Tibial artery (tissue), 4 donors: ENCODE measurements at regions not wholly inside any gene's neighbourhood (a gene's known extent, or its start where the extent isn't known, plus 50 kb on each side); places are given as distances from the start of the nearest gene placed in this dataset.
A peak's percentile ranks its signal among the peaks of the same experiment; 100 is the strongest.

Experiments used
- DNase-seq, 2 donors: peaks; one replicate each; pipeline ENCODE4 v3.0.0-alpha.2; 2019
- H3K27ac ChIP-seq, 2 donors: fragments of 200-600 bp; sonication (generic) in 1 of 2; 1 replicate in 1 of 2; 2 replicates in 1 of 2; pipeline ENCODE4 v1.5.1; 2018 to 2019; ENCODE audit warnings: mild to moderate bottlenecking in 1 of 2
- H3K27me3 ChIP-seq, 2 donors: fragments of 200-600 bp; sonication (generic) in 1 of 2; one replicate each; pipeline versions ENCODE4 v1.5.1 to v1.6.0; 2016 to 2019
- H3K36me3 ChIP-seq, 3 donors: fragments of 200-600 bp; sonication (generic) in 2 of 3; one replicate each; pipeline ENCODE4 v1.5.1; 2016 to 2019; ENCODE audit warnings: mild to moderate bottlenecking in 2 of 3
- H3K4me1 ChIP-seq, 4 donors: fragments of 200-600 bp; sonication (generic) in 2 of 4; 1 replicate in 3 of 4; 2 replicates in 1 of 4; pipeline ENCODE4 v1.5.1; 2016 to 2019
- H3K4me3 ChIP-seq, 2 donors: fragments of 200-600 bp; sonication (generic) in 1 of 2; 1 replicate in 1 of 2; 2 replicates in 1 of 2; pipeline ENCODE4 v1.5.1; 2018 to 2019; ENCODE audit warnings: mild to moderate bottlenecking in 2 of 2
- H3K9me3 ChIP-seq, 3 donors: fragments of 200-600 bp; sonication (generic) in 1 of 3; one replicate each; pipeline ENCODE4 v1.5.1; 2016 to 2019
- CTCF ChIP-seq, 2 experiments: fragments of 200-600 bp in 1 of 2; fragments of 450-650 bp in 1 of 2; IDR thresholded peaks; one replicate each; pipeline ENCODE4 v1.5.1; 2017 to 2019; ENCODE audit warnings: antibody characterized with exemption in 2 of 2, mild to moderate bottlenecking in 1 of 2, moderate library complexity in 1 of 2
- intact Hi-C: fragments of 100-400 bp; cut with DNase I; formaldehyde crosslinking; loops from one replicate; pipeline ENCODE4 v1.15.0; 2023; ENCODE audit warnings: low total_unique reads

- H3K4me1 ChIP-seq: no peaks in the 10 kb centered on the region
- no peaks in the 10 kb centered on the region for H3K36me3 ChIP-seq
- no peak for DNase-seq
- H3K4me3 ChIP-seq: no peak overlapping the region
- no peak for TF ChIP-seq CTCF (IDR thresholded peaks at IDR 0.05)
- no peaks in the 10 kb centered on the region for H3K9me3 ChIP-seq
- no peak overlapping the region for H3K27ac ChIP-seq
- peaks cover 0 to 59% of the 10 kb centered on the region in 2 donors for H3K27me3 ChIP-seq
- intact Hi-C loops: loop anchor here (5.0 to 10.0 kb wide), 2 partner anchors 171 to 238 kb away; partner anchors contain the start of gene RUNX3
Observed at GRCh38 chr1:25103164-25103795, 129.0 kb downstream of the SYF2 start.

- Histone ChIP-seq H3K4me3 (no peak overlapping the region), H3K9me3 (no peaks in the 10 kb centered on the region), H3K27me3 (peaks cover 0 to 36% of the 10 kb centered on the region in 2 donors), H3K36me3 (no peaks in the 10 kb centered on the region), H3K27ac (no peak overlapping the region), H3K4me1 (no peaks in the 10 kb centered on the region)
- intact Hi-C loops: loop anchor here (5.0 to 10.0 kb wide), 2 partner anchors 168 to 235 kb away; partner anchors contain the start of gene RUNX3
- no peak for TF ChIP-seq CTCF (IDR thresholded peaks at IDR 0.05)
- DNase-seq: no peak
Observed at GRCh38 chr1:25100151-25100833, 132.0 kb downstream of the SYF2 start.

- Histone ChIP-seq H3K4me3 (no peak overlapping the region), H3K9me3 (no peaks in the 10 kb centered on the region), H3K27me3 (peaks cover 0 to 38% of the 10 kb centered on the region in 2 donors), H3K27ac (no peak overlapping the region), H3K36me3 (no peaks in the 10 kb centered on the region), H3K4me1 (no peaks in the 10 kb centered on the region)
- peak in 1 of 2 donors; percentile 21 for DNase-seq
- TF ChIP-seq CTCF (IDR thresholded peaks at IDR 0.05): no peak
- intact Hi-C loops: no loop called here
Observed at GRCh38 chr1:25099343-25099951, 132.9 kb downstream of the SYF2 start.

GRCh38 chr1:25098717-25099116 lies 133.6 kb downstream of the SYF2 start:
- TF ChIP-seq CTCF (IDR thresholded peaks at IDR 0.05): no peak
- H3K27ac ChIP-seq: no peak overlapping the region

GRCh38 chr1:25096307-25097150 lies 135.8 kb downstream of the SYF2 start:
- TF ChIP-seq CTCF (IDR thresholded peaks at IDR 0.05): no peak
- no peaks in the 10 kb centered on the region for H3K4me1 ChIP-seq

More at GRCh38 chr1:25098717-25099116, 133.6 kb downstream of the SYF2 start:
- Histone ChIP-seq H3K4me3 (no peak overlapping the region), H3K9me3 (no peaks in the 10 kb centered on the region), H3K27me3 (peaks cover 0 to 38% of the 10 kb centered on the region in 2 donors), H3K4me1 (no peaks in the 10 kb centered on the region), H3K36me3 (no peaks in the 10 kb centered on the region)
- intact Hi-C loops: no loop called here
- DNase-seq: no peak

More at GRCh38 chr1:25096307-25097150, 135.8 kb downstream of the SYF2 start:
- H3K27ac ChIP-seq: no peak overlapping the region
- intact Hi-C loops: no loop called here
- H3K9me3 ChIP-seq: no peaks in the 10 kb centered on the region
- peaks cover 0 to 22% of the 10 kb centered on the region in 2 donors for H3K27me3 ChIP-seq
- no peaks in the 10 kb centered on the region for H3K36me3 ChIP-seq
- H3K4me3 ChIP-seq: no peak overlapping the region
- no peak for DNase-seq
